Stimulated activated CD4-positive, alpha-beta T cell treated with anti-CD3 and anti-CD28 coated beads, Interleukin-1b, Interleukin-23, amount 100 ng/mL, for 48 hours (primary cell): ENCODE measurements at regions not wholly inside any gene's neighbourhood (a gene's known extent, or its start where the extent isn't known, plus 50 kb on each side); places are given as distances from the start of the nearest gene placed in this dataset.

Experiments used
- DNase-seq: peaks from one replicate; pipeline ENCODE4 v3.0.0-alpha.2; 2020

DNA sequence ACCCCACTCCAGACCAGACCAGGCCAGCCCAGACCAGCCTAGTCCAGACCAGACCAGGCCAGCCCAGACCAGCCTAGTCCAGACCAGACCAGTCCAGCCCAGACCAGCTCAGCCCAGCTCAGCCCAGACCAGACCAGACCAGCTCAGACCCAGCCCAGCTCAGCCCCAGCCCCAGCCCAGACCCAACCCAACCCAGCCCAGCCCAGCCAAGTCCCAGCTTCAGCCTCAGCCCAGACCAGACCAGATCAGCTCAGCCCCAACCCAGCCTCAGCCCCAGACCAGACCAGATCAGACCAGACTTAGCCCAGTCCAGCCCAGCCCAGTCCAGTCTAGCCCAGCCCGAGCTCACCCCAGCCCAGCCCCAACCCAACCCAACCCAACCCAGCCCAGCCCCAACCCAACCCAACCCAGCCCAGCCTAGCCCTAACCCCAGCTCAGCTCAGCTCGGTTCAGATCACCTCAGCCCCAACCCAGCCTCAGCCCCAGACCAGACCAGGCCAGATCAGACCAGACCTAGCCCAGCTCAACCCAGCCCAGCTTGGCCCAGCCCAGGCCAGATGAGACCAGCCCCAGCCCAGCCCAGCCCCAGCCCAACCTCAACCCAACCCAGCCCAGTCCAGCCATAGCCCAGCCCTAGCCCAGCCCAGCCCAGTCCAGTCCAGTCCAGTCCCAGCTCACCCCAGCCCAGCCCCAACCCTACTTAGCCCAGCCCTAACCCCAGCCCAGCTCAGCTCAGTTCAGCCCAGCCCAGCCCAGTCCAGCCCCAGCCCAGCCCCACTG is 204.7 kb downstream of the BCL11B start:
- DNase-seq = no peak

DNA sequence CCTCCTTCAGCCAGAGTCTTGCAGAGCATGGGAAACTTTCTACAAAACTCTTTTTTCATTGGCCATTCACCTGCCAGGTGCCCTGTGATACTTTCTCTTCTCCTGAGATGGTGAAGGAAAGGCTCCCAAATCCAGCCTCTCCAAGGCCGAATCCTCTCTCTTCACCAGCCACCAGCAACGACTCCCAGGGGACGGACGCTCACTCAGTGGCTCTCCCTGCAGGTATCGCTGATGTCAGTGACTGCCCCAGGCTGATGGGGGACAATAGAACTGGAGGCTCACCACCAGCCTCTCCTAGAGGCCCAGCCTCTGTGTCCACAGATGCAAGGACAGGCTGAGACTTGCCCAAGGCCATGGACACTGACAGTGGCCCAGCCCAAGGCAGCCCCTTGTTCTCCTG is 204.1 kb downstream of the BCL11B start:
- DNase-seq = no peak

DNA sequence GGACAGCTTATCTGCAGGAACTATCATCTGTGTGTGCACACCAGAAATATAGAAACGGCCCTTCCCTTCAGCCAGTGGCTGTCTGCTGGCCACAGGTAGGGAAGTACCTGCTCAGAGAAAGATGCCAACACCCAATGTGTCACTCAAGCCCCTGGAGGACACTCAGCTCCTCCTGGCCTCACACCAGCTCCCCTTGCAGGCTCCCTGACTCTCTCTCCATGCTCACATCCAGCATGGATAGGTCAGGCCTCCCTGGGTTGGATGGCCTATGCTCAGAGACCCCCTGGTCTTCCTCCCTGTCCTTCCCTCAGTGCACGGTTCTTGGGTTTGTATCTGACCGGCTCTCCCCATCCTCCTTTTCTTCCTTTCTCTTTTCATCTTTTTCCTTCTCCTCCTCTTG is 202.1 kb downstream of the BCL11B start:
- no peak for DNase-seq

DNA sequence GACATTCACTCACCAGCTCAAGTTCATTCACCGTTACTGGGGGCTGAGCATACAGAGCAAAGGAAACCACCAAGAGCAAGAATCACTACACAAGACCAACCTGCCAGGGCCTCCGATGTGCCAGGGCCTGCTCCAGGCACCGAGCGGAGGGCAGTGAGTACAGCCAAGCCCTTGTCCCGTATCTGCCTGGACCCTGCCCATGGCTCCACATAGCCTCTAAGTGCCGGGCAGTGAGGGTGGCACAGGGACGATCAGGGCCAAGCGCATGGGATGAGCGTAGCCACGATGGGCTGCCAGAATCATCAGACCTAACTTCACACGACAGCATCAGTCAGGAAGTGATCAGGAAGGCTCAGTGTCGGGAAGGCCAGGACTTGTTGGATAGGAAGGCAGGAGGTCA is 199.6 kb downstream of the BCL11B start:
- no peak for DNase-seq

DNA sequence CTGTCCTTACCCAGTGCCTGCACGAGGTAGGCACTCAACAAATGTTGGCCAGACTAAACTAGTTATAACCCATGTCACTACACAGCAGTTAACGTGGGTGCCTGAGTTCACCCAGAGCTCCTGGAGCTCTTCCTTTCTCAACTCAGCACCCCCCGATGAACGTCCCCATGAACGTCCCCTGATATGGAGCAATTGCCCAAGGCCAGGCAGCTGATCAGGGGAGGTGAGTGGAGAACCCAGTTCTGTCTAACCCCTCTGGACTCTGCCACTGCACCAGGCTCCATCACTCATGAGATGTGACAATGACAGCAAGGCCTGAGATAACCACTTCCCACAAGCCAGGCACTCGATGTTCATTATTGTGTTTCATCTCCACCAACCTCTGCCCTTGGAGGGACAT is 199.0 kb downstream of the BCL11B start:
- no peak for DNase-seq

DNA sequence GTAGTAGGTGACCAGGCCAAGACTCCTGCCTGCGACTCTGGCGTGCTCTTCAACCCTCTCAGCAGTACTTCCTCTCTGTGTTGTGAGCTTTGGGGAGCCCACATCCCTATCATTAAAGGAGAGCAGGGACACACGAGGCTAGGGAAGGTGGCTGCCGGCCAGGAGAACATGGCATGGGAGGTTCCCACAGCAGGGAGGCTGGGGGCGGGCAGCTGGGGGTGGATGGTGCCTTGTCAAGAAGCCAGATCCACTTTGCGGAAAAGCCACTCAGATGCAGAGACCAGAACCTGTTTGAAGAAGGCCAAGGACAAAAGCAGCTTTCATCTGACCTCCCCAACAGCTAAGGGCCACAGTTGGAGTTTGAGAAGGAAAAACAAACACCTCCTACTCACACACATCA is 198.6 kb downstream of the BCL11B start:
- no peak for DNase-seq

DNA sequence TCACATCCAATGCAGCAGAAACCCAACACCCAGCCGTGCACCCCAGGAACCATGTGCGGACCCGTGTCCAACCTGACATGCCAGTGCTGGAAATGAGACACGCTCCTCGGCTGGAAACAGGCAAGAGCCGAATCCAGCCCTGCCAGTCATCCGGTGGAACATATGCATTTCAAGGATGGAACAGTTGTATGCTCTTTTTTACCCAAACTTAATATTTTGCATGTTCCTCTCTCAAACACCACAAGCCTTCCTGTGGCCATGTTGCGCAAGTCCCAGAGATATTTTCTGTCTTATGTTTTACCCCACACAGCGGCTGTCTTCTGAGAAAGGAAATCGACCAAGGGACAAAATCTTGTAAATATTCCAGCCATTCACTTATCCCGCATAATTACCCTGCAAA is 196.9 kb downstream of the BCL11B start:
- no peak for DNase-seq

DNA sequence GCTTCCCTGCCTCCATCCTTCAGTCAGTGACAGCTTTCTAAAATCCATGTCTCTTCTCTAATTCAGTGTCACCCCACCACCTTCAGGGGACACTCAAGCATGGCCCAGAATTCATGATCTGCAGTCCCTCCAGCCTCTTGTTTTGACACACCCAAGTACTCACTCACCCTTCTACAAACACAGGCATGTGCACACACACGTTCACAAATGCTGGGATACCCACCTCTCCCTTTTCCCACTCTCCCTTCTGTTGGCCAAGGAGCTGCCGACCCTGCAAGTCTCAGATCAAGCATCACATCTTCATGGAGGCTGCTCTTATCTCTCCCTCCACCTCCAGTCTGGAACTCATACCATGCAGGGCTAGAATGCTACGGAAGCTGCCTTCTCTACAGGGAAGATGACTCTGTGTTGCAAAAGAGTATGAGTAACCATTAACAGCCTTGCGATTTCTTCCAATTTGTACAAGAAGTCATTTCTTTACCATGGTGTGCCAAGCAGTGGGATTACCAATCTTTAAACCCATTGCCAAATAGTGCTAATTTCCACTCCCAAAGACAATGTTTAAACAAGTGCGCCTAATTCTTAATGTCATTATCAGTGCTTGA is 196.1 kb downstream of the BCL11B start:
- DNase-seq = no peak

DNA sequence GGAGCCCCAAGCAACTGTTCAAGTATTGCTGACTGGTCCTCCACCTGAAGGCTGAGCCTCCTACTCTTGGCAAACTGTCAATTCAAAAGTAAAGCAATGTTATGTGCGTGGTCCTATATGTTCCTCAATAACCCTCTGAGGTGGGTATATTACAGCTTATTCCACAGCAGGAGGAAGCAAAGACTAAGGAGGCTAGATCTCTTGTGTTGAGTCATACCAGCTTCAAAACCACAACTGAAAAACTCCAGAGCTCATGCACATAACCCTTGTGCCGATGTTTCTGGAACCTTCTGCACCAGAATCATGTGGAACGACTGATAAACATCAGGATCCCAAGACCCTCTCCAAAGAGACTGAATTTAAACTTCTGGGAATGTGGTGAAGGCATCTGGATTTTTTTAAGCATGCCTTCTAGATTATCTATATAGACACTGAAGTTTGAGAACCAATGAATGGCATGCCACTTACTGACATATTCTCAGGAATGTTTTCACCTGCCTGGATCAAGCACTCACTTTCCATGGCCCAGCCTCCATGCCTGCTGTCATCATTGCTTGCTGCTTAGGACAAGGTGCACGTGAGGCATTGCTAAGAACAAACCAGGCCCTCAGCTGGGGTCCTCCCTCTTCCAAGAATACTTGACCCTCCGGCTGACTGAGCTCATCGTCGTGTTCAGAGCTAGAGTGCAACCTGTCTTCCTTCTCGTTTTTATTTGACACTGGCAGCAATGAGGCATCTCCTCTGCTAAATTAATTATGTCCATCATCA is 194.7 kb downstream of the BCL11B start:
- DNase-seq = no peak

DNA sequence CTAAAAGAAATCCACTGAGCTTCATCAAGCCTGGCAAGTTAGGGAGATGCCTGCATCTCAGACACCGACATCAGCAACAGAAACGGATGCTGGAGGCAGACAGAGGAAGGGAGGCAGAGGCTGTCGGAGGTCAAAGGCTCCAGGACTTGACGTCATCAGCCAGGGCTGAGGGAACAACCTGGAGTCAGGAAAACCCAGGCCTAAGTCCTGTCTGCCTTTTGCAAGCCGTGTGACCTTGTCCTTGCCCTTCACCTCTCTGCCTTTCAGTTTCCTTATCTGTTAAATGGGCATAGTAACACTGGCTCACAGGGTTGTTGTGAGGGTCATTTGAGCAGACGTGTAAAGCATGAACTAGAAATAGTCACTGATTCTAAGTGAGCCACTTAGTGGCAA is 194.2 kb downstream of the BCL11B start:
- DNase-seq = no peak

DNA sequence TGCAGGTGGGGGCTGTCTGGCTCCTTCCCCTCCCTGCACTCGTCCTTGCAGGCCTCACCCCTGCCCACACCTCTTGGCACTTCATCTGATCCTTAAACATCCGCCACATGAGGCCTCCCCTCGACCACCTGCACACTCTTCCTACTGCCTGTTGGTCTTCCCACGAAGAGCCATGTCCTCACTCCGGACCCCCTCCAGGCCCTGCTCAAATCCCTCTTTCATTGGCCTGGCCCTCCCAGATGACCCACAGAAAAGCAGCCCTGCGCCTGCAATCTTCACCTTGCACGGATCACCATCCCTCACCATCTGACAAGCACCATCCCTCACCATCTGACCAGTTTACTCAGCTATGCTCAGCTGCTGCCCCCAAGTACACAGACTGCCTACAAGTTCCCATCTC is 193.6 kb downstream of the BCL11B start:
- DNase-seq = no peak

DNA sequence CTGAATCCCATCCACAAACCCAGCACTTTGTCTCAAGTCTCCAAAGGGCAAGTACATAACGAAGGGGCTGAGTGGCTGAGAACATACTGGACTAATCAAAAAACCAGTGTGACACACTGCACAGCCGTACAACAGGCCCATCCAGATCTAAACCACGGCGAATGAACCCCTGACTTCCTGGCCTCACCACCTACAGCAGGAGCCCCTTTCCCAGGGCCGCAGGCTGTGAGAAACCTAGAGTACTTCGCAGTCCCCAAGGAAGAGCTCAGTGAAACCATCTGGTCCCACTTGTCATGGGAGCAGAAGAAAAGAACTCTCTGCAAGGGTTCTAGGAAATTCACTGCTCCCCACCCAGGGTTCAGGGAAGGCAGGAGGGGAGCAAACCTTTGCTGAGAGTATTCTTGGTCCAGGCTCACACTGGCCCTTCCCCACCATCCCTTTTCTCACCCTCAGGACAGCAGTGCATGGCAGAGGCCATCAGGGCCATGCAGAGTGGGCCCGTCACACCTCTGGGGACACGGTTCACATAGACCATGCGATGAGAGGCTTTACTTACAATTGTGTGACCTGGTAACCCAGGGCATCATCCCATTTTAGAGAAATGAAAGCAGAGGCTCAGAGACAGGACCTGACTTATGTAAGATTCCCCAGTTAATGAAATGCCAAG is 192.8 kb downstream of the BCL11B start:
- no peak for DNase-seq

DNA sequence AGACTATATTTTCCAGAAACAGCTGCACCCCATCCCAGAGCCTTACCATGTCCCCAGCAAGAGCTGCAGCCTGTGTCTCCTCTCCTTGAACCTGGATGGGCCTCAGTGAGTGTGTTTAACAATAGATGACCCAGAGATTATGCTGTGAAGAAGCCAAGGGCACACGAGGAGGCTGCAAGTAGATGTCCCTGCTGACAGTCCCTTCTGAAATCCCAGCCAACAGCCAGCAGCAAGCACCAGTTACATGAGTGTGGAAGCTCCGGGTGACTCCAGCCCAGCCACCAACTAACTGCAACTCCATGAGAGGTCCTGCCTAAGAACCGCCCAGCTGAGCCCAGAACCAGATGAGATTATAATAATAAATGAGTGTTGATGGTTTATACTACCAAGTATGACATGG is 191.7 kb downstream of the BCL11B start:
- DNase-seq = no peak

DNA sequence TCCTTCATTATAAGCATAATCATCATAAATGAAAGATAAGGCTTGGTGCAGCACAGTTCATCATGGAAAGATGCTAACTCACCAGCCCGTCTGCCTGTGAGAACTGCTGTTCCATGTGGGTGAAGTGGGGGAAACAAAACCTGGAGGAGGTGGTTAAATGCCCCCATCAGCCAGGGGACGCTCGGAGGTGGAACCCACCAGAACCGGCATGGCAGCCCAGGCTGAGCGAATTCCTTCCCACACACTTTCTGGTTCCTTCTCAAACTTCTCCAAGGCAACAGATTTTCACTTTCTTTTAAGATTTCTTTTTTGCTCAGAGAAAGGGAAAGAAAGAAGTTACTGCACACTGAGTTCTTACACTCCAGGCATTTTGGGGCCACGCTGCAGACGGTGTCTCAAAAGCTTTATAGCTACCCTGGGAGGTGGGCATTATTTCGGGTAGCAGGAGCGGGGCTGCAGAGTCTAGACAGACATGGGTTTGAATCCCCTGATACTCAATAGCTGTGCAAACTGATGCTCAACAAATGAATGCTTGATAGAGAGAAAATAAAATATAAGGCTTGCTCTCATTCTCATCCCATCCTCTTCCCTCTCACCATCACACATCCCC is 190.7 kb downstream of the BCL11B start:
- DNase-seq = no peak

DNA sequence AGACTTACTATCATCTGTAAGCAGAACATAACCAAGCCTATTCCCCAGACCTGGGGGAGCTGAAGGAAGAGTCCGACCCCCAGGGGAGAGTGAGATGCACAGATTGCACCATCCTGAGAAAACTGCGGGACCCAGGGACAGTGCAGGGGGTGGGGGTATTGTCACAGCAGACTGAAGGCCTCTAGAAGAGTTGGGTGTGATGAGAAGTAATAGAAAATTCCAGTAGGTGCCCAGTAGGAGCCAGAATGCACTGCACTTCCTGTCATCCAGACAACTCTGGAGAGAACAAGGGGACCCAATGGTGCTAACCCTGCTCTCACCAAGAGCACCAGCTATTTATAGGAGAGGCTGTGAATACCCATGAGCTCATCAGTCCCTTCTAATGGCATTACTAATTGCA is 190.1 kb downstream of the BCL11B start:
- no peak for DNase-seq

DNA sequence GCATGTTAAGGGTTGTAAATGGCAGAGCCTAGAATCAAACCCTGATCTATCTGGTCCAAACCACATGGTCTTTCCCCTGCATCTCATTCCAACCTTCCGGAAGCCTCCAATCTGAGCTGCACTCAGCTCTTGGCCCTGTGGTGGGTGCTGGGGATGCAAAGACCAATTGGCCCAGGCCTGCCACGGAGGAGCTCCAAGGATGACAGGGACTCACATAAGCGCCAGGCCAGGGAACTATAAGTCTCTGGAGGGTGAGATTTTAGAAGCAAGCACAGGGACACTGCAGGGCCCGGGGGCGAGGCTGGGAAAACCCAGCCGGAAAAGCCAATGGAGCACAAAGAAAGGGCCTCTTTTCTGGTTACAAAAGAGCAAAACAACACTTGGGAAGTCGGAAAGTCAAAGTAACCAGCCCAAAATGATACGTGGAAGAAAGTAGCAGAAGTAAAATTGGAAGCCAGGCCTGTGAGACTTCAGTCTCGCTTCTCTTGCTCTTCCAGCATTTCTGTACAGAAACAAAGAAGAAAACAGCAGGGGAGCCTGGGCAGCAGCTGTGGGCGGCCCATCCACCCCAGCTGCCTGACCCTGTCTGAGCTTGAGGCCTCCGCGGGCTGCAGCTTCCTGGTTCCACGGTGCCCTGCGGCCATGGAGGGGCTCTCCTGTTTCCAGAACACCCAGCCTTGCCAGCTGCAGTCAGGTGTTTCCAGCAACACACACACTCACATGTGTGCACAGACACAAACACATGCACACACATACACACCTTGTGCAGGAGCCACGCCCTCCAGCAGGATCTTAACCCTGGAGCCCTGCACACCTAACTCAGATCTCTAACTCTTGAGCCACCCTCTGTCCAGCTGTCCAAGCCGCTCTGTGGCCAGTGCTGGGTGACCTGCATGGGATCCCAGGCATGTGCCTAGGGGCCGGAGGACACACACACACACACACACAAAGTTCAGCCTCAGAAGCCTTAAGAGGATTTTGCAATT is 178.2 kb downstream of the BCL11B start:
- no peak for DNase-seq

DNA sequence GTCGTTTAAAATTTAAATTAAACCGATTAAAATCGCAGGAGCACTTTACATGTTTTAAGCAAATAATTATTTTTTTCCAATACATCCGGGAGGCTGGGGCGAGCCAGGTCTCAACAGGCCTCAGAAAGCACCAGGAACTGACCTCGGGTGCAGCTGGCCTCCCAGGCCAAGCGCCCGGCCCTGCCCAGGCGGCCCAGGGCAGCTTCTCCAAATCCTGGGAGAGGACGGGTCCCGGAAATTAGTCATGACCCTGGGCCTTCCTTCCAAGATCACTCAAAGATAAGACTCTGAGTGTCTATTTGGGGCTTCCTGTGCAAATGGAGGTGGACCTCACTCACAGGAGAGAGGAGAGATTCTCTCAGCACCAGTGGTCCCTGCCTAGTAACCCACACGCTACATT is 177.1 kb downstream of the BCL11B start:
- no peak for DNase-seq

DNA sequence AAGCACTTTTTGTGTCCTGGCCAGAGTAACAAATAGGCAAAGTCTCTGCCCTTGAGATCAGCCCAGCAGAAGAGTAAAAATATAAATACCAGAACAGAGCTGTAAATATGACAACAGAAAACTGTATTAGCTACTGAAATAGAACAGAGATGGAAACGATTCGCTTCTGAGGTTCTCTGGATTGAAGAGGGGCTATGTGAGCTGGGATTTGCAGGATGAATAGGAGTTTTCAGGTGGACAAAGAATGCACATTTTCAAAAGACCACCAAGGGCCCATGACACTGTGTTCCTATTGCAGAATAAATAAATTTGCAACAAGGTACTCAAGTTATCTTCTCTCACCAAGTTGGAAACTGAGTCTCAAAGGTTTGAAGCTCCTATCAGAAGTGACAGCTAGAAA is 176.6 kb downstream of the BCL11B start:
- no peak for DNase-seq

DNA sequence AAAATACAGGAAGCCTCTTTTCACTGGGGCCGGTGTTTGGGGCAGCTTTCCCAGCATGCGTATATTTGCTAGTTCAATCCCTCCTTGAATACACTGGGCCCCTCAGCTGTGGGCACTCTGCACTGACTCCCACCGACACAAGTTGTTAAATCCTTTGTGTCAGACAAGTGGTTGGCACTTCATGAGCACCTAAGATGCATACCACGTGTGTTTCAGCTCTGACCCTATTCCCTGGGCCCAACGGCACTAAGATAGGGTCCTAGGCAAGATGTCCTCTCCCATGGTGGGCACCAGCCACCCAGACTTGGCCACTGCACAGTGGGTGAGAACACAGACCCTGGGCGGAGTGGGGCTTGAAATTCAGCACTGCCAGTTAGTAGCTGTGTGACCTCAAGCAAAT is 173.8 kb downstream of the BCL11B start:
- DNase-seq = no peak

DNA sequence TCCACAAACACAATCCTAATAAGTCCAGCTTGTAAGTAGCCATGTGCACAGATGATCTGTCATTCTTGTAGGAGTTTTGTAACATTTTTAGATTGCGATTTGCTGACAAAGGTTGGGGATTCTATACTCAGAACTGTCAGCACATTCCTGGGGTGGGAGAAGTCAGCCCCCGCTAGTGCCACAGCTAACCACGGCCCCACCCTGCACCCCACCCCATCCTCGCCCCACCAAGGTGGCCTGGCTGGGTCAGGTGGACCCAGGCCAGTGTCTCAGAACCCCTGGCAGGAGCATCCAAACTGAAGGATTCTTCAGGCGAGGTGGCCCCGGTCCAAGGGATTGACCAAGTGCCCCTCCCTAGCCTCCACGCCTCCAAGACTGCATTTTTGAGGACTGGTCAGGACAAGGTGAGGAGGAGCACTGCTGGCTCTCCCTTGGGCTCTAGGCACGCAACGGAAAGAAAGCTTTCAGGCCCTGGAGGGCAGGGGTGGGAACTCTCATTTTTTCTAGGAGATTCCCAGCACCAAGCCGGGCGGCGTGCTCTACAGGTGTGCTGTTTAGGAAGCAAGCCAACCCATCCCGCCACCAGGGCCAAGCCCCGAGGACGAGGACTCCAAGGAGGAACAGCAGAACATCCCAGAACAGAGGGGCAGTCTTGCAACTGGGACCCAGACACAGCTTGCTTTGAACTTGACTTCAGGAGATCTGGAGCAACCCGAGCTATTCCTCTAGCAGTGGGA is 172.8 kb downstream of the BCL11B start:
- DNase-seq = no peak
